ENCODE measurements at regions not wholly inside any gene's neighbourhood (a gene's known extent, or its start where the extent isn't known, plus 50 kb on each side); places are given as distances from the start of the nearest gene placed in this dataset.
A peak's percentile ranks its signal among the peaks of the same experiment; 100 is the strongest.

DNA sequence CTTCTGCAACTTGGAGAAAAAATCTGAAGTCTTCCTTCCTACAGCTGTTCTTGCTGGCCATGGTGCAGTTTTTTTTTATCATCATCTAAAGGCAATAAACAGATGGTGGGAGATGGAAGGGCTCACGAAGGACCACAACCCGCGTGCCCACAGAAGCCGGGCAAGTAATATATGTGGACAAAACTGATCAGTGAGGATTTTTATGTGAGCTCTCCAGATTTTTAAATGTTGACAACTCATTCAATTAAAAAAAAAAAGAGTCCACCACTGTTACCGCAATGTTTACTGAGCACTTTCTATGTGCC is 55.9 kb upstream of the CREB1 start:
- no peak overlapping the region for H3K4me3 ChIP-seq (replicated peaks; ENCODE audit: low read depth, low read length)
- no peak for DNase-seq (ENCODE audit: low read depth)
- TF ChIP-seq, protein P1, sequence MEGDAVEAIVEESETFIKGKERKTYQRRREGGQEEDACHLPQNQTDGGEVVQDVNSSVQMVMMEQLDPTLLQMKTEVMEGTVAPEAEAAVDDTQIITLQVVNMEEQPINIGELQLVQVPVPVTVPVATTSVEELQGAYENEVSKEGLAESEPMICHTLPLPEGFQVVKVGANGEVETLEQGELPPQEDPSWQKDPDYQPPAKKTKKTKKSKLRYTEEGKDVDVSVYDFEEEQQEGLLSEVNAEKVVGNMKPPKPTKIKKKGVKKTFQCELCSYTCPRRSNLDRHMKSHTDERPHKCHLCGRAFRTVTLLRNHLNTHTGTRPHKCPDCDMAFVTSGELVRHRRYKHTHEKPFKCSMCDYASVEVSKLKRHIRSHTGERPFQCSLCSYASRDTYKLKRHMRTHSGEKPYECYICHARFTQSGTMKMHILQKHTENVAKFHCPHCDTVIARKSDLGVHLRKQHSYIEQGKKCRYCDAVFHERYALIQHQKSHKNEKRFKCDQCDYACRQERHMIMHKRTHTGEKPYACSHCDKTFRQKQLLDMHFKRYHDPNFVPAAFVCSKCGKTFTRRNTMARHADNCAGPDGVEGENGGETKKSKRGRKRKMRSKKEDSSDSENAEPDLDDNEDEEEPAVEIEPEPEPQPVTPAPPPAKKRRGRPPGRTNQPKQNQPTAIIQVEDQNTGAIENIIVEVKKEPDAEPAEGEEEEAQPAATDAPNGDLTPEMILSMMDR (IDR thresholded peaks at IDR 0.05; ENCODE audit: low read length, missing control alignments) = no peak

DNA sequence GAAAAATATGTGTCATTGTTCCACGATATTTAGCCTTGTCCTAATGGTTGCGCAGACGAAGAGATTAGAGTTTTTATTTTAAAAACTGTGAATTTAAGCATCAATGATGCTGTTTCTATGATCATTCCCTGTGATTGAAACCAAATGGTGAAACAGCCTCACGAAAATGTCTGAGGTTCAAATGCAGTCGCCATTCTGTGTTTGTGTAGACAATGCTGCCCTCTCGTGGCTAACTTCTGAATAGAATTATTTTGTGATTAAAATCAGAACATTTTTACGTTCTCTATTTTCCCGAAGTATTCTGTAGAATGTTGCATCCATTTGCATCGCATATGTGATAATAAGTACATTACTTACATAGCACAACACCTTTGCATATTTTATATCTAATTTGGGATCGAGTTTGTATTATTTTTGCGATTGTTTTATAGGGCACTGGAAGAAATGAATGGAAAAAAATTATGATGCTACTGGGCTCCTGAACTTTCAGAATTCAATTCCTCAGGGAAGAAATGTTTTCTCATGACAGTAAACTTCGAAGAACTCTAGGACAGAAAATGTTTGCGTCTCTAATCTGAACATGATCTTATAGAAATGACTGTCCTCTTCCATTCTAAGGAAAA is 54.8 kb upstream of the CREB1 start:
- peak overlapping the region; percentile 2 for H3K4me3 ChIP-seq (replicated peaks; ENCODE audit: low read depth, low read length)
- peak; percentile 81 for DNase-seq (ENCODE audit: low read depth)
- TF ChIP-seq, protein P1 (IDR thresholded peaks at IDR 0.05; ENCODE audit: low read length, missing control alignments) = peak; percentile 45

DNA sequence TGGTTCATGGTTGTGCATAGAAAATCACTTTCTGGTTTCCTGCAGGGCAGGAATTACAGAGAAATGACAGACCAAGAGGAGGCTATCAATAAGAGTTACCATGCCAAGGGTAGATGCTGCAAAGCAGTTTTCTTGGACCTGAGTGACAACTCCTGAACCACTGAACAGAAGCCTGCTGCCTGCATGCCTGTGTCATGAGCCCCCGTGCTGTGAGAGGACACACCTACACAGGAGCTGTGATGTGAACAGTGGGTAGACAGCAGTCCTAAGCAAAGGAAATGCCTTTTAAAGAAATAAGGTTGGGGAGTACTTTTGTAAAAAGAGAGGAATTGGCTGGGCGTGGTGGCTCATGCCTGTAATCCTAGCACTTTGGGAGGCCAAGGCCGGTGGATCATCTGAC is 54.2 kb upstream of the CREB1 start:
- DNase-seq (ENCODE audit: low read depth) = no peak
- no peak overlapping the region for H3K4me3 ChIP-seq (replicated peaks; ENCODE audit: low read depth, low read length)
- TF ChIP-seq, protein P1 (IDR thresholded peaks at IDR 0.05; ENCODE audit: low read length, missing control alignments) = no peak

DNA sequence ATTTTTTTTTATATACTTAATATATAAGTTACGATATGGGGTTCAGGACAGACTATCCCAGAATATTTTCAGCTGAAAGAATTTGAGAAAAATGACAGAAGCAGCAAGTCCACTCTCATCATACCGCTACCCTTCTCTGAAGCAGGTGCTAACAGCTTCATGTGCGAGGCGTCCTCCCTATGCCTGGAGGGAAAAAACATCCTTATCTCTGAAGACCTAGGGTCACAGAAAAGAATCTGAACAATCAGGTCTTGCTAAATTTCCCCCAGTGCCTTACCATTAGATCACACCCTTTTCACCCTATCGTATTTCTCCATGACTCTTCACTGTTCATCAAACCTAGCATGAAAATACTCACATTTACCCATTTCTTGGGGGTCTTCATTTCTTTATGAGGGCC is 51.9 kb upstream of the CREB1 start:
- TF ChIP-seq, protein P1 (IDR thresholded peaks at IDR 0.05; ENCODE audit: low read length, missing control alignments) = no peak
- no peak for DNase-seq (ENCODE audit: low read depth)
- H3K4me3 ChIP-seq (replicated peaks; ENCODE audit: low read depth, low read length) = no peak overlapping the region

DNA sequence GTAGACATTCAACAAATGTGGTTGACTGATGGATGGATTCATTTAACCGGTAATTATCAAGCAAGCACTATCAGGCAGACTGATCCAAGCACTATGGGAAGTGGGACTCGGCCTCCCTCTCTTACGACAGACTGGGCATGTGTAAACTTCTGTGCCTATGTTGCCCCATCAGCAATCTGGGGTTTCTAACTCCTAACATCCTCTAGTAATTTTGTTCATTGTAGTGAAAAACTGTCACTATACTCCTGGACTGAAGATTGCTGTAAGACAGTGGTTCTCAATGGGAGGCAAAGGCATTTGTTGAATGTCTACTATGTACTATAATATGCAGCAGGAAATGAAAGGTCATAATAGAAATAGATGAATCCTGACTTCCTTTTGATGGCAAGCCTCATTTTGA is 51.2 kb upstream of the CREB1 start:
- no peak overlapping the region for H3K4me3 ChIP-seq (replicated peaks; ENCODE audit: low read depth, low read length)
- DNase-seq (ENCODE audit: low read depth) = no peak
- TF ChIP-seq, protein P1 (IDR thresholded peaks at IDR 0.05; ENCODE audit: low read length, missing control alignments) = no peak

DNA sequence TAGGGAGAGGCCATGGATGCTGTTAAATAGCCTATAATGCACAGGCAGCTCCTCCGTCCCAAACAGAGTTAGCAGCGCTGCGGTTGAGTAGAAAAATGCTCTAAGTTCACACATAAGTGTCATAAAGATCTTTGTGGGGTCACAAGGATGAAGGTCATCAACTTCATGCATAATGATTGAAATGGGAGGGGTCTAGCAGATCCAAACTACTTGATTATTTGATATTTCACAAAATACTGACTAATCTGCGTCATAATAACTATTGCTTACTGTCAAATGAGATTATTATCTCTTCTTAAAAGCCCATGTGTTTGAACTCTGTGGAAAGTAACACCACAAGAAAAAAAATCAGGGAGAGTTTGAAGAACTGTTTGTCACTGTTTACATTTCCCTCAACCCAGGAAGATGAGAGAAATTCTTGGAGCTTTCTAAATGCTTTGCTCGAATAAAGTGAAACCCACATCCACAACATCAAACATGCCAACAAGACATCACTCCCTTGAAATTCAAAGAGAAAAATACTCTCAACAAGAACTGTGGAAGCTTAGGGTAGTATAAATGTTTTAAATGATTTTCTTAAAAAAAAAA is 50.5 kb upstream of the CREB1 start:
- TF ChIP-seq, protein P1 (IDR thresholded peaks at IDR 0.05; ENCODE audit: low read length, missing control alignments) = no peak
- DNase-seq (ENCODE audit: low read depth) = no peak
- H3K4me3 ChIP-seq (replicated peaks; ENCODE audit: low read depth, low read length) = no peak overlapping the region
